NCI-H446 (cell line): ENCODE measurements at regions not wholly inside any gene's neighbourhood (a gene's known extent, or its start where the extent isn't known, plus 50 kb on each side); places are given as distances from the start of the nearest gene placed in this dataset.
"Not testable (repeated sequence)": the region's sequence is repeated elsewhere in the genome, so short reads cannot be mapped to it uniquely, and the experiment has no call there.

Experiments used
- DNase-seq, 2 experiments: peaks; one replicate each; lab custom pipeline; 2025; lab: John Stamatoyannopoulos, UW

DNA sequence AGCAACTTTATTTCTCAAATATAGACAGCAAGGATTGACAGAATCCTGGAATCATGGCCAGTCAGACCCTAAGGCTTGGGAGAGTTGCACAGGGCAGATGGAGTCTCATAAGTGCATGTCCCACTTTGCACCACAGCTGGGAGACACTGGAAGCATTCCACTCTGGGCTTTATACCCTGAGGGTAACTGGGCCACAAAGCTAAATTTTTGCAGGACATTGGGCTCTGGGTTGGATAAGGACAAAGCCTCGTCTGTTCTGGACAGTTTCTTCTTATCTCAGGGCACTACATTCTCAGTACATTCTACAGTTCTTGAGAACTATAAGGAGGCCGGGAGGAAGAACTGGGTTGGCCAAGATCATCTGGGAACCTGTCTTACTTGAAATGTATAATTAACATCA, 158.3 kb upstream of the IGFBP3 start:
- DNase-seq: no peak

DNA sequence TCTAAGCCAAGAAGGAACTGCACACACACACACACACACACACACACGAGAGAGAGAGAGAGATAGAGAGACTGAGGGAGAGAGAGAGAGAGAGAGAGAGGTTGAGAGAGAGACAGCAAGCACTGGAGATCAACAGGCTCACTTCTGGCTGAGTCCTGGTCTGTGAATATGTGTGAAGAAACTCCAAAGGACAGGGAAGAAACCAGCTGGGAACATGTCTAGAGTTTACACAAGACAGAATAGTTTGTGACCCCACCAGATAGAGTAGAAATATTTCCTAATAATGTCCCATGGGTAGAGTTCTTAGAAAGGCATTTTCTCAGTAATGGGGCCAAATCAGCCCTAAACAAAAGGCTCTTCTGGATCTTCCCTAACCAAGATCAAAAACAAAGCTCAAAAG, 155.5 kb upstream of the IGFBP3 start:
- no peak for DNase-seq

DNA sequence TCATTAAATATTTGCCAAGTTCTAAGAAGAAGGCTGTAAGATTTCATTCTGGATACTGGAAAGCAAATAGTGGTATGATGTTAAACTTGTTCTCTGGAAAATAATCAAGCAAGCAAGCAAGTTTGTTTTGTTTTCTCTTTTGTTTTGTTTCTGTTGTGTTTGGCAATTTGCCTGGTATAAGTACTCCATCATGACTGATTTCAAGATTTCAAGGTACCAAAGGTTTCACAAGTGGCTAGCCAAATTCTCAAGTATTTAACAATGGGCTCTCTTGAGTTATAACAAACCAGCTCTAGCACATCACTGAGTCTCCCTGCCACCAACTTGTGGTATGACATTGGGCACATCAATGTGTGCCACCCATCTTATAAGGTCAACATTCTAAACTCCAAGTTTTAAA, 151.7 kb upstream of the IGFBP3 start:
- no peak for DNase-seq

DNA sequence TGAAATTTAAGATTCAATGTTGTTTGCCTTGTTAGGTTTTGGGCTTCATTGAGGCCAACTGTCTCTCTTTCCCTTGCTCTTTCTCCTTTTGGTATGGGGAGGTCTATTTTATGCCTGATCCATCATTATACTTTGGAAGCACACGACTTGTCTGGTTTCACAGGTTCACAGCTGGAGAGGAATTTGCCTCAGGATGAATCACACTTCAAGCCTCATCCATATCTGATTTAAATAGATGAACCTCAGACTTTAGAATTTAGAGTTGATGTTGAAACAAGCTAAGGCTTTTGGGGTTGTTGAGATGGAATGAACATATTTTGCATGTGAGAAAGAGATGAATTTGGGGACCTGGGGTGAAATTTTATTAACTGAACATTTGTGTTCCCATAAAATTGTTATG, 150.5 kb upstream of the IGFBP3 start:
- DNase-seq: no peak

DNA sequence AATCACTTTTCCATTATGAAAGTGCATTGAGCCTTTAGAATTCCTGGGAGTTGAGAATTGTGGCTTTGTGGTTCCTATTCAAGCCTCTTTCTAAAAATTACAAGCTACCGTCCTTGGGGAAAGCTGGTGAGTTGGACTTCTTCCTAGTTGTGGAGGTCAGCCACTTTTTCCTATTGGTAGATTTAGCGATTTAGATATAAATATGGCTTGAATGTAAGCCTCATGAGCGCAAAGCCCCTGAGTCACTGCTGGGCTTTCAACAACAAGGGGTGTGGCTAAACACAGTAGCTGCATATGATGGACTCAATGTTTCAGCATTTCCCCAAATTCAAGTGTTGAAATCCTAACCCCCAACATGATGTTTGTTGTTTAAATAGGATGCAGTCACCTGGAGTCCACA, 150.0 kb upstream of the IGFBP3 start:
- DNase-seq: no peak

DNA sequence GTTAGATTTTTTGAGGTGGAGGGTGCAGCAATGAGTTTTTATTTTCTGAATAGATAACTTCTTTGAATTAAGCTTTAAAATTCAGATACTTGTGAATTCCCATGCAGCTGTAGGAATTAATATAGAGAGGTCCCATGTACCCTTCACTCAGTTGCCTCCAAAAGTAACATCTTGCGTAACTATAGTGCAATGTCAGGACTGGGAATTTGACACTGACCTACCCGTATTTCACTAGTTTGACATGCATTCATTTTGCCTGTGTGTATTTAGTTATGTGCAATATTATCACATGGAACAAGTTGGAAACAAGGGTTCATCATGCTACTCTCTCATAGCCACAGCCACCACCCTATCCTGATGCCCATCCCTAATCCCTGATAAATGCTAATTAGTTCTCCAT, 147.1 kb upstream of the IGFBP3 start:
- DNase-seq: no peak

DNA sequence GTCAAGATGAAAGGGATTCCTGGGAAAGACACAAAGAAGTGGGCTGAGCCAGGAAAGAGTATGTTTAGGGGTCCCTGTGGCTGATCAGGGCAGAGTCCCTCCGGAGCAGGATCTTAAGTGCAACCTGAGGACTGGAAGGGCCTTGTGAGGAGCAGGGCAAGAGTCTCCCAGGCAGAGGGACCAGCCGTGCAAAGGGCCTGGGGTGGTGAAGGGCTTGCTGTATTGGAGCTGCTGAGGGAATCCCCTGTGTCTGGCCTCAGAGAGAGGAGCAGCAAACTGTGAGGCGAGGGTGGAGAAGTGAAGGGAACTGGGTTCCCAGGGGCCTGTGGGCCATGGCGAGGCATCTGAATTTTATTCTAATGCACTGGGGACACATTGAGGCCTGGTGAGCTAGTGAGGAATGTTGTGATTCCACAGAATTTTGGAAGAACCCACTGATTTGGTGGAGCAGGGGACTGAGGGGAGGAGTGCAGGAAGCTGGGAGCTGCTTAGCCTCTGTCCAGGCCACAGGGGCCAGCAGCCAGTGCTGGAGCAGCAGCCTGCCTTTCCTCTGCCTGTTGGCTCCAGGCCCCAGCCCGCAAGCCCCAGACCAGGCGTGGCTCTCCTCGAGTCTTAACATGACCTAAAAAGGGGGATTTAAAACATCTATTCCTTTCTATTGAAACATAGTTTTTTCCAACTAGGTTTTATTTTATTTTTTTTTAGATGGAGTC, 138.4 kb upstream of the IGFBP3 start:
- DNase-seq: no peak

DNA sequence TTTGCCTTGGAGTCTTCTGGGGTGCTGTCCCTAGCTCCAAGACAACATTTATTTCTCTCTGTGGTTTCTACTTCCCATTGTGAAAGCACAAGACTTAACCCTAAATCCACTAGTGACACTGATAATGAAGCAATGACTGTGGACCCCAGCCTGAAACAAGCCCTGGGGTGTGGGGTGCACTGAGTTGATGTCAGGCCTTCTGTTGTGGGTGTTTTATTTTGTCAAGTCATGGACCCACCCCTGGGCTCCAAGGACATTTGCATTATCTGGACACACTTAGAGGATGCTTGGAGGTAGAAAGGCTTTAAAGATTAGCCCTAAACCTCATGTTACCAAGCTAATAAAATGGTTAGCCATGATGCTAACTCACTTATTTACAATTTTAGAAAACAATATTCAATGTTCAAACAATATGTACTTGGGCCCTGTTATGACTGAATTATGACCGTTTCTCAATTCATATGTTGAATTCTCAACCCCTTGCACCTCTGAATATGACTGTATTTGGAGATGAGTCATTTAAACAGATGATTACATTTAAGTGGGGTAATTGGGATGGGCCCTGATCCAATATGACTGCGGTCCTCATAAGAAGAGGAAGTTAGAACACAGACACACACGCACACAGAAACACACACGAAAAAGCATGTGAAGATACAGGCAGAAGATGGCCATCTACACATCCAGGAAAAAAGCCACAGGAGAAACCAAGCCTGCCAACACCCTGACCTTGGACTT, 137.2 kb upstream of the IGFBP3 start:
- DNase-seq: no peak

DNA sequence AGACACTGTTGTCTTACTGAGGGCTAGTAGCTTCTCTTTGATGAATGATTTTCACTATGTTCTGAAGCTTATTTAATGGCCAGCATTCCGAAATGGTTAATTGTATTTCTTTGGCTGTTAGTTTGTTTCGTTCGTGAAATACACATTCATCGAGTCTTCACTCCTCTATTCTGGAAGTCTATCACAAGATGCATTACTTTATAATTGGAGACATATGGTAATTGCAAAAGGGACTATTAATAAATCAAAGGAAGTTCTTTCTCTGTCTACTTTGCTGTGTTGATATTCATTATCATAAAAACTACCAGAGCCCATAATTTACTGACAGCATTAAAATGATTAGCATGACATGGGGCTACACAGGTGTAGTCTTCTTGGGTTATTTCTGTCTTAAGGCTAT, 133.8 kb upstream of the IGFBP3 start:
- DNase-seq: no peak

DNA sequence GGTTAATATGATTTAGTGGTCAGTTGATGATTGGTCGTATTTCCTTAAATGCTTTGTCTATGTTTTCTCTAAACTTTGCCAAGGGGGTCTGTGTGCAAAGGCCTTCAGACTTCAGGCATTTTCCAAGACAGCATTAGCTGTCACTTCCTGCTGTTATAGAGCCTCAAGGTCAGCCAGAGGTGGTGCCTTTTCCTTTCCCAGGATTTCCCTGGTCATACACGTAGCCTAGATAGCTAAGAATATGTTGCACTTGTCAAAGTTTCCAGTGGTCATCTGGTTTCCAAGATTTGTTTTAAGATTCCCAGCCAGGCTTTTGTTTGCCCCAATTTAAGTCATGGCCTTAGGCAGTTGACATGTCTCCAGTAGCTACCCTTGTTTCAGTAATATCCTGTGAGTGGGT, 133.2 kb upstream of the IGFBP3 start:
- DNase-seq: no peak

DNA sequence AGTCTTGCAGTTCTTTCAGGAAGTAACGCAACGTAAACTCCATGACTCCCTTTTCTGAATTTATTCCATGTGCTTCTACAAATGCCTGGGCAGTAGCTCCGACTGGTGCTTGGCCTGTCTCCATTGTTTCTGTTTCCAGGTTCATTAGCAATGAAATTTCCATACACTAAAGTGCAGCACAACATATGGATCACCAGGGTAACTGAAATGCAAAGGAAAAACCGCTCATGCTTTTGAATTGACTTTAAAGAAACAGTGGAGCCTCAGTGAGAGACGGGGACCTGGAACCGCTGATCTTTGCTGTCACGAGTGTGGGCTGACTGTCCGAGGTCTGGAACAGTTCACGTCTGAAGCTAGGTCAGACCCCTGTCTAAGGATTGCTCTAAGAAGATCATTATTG, 126.5 kb upstream of the IGFBP3 start:
- no peak for DNase-seq

DNA sequence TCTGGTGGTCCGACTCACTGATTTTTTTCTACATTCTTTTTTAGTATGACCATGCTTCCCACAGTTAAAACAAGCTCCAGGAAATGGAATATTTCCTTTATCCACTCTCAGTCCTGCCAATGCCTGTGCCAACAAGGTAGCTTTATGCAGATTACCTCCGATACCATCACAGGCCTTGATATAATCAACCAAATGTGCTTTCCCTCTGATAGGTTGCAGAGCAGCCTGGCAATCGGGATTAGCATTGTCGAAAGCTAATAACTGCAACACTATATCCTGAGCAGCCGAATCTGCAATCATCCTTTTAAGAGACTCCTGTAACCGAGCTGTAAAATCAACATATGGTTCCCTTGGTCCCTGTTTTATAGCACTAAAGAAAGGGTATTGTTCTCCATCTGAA, 122.3 kb upstream of the IGFBP3 start:
- DNase-seq: not testable (repeated sequence)

DNA sequence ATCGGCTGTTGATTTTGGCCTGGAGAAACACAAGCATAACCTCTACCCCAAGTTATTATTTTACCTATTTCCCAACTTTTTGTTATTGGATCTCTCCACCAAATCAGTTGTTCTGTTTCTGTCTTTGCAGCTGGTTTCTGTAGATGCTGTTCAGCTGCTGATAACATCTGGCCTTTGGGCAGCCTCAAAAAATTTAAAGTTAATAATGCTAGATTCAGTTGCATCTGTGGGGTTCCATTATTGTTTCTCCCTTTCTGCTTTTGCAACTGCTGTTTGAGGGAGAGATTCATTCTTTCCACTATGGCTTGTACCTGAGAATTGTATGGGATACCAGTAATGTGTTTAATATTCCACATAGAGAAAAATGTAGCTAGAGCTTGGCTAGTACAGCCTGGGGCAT, 118.7 kb upstream of the IGFBP3 start:
- not testable (repeated sequence) for DNase-seq

DNA sequence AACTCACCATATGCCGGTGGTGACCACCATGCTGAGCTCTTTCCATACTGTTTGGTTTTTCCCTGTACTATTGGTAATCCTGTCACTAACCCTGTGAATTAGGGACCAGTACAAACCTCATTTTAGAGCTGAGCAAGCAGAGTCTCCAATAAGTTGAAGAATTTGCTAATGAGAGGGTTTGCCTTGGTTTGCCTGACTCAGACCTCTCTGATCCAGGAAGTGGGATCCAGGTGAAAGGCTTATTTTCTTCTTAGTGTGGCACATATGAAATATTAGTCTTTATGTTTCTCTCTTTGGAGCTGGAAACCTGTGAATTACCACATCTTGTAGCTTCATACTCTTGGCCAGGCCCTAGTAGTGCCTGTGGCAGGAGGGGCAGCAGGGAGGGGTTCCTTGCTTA, 114.1 kb upstream of the IGFBP3 start:
- no peak for DNase-seq

DNA sequence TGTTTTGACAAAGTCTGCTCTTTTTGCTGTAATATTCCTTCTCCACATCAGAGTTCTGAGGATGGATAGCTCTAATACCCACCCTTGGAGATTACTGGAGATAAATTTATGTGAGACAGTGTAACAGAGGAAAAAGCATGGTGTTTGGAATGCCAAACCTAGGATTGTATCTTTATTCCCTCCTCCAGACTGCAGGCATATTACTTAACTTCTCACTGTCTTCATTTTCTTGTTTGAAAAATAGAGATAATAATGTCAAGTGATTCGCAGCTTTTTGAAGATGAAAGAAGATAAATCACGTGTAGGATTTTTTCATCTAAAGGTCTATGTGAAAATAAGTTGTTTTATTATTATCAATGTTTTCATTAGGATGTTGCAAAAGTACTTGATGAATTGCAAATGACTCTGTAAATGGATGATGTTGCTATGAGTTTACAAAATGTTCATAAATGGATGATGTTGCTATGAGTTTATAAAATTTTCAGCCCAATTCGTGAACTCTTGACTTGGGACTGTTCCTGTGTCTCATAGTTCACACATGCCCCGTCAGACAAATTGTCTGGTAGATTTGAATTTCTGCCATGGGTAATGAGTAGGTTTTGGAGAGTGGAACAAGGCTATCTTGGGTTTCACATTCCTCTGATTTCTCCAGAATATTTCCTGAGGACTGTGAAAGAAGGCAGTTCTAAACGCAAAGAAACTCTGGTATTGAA, 113.1 kb upstream of the IGFBP3 start:
- DNase-seq: no peak

DNA sequence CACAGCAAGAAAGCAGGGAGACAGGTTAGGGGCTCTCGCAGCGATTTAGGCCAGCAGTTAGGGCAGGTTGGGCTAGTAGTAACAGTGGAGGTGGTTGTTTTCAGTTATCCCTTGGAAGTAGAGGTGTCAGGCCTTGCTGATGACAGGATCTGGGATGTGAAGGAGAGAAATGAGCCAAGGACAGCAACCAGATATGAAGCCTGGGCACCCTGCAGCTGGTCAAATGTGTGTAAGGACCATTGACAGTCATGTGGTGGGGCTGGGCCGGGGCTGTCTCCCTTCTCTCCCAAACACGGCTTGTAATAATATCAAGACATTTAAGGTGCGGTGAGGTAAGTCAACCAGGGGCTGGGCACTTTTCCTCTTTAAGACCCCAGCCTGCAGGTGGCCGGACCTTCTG, 112.5 kb upstream of the IGFBP3 start:
- DNase-seq: no peak

DNA sequence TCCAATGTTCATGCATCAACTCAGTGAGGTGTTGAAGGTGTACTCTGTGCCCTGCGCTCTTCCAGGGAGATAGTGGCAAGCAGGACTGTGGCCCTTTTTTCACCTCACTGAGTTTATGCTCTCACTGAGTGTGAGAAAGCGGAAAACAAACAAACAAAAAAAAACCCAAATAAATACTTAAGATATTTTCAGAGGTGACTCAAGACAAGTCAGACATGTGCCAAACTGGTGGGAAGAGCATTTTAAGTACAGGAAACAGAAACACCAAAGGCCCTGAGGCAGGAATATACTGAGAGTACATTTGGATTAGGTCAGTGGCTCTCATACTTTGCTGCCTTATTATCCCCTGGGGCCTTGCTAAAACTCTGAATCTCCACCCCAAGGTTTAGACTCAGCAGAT, 111.9 kb upstream of the IGFBP3 start:
- DNase-seq: no peak

DNA sequence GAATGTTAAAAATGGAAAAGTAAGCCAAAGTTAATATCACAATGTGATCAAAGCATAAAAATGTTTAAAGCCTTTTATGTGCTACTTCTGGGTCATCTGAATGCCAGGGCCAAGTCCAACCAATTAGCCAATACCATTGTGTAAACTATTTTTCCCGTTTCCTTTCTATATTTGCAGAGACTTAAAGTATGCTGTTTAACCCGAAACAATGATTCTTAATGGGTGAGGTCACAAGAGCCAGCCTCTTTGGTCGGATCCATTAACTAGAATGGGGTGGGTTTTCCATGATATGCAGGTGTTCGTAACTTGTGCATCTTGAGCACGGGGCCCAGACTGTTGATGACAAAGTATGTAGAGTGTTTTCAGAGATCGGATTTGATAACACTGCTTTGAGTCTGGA, 111.3 kb upstream of the IGFBP3 start:
- DNase-seq: no peak

DNA sequence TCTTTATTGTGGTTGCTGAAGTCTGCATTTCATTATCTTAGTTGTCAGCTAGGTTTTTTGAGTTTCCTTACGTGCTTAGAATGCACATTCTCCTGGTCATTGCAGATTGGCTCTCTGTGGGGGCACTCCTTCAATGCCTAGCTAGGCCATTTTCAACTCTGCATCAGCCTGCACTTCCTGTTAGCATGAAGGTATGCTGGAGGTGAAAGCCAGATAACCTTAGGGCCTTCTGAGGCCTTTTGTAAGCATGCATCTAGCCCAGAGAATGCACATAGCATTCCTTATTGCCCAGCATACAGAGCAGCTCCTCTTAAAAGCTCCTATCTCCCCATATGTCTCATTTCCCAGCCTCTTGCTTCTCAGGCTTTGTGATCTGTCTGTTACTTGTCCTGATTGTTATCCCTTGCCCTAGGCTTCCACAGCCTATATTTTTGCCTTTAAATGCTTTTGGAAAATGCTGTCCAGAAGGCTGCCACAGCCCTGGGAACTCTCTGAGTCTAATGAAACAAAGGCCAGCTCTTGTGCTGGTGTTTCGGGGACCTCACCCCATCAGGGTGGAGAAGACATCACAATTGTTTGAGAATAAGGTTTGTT, 108.1 kb upstream of the IGFBP3 start:
- DNase-seq: no peak

DNA sequence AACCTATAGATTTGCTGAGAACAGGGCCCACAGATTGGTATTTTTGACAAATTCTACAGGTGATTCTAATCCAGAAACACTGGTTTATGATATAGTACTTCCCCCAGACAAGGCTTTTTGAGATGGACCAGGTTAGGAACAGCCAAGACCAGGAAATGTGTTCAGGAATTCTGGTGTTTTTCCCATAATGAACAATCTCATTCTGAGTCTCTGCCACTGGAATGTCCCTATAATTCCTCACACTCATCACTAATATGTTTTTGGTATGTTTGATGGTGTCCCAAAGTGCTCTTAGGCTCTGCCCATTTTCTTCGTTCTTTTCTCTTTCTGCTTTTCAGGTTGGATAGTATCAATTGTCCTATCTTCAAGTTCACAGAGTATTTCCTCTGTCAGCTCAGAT, 107.2 kb upstream of the IGFBP3 start:
- DNase-seq: no peak

DNA sequence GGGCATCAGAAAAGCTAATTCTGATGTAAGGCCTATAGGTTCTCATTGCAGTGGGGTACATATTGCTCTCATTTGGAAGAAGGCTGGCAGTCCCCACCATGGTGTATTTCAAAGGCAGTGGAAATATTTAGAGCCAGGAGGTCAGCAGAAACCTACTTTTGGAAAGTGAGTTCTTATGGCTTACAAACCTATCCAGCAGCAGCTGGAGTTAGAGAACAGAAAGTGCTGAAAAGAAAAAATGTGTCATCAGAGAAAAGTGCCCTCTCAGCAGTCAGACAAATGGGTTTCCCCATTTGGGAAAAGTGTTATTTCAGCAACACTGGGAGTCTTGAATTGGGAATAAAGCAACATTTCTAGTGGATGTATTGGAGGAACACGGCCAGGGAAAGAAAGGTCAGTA, 105.7 kb upstream of the IGFBP3 start:
- no peak for DNase-seq

DNA sequence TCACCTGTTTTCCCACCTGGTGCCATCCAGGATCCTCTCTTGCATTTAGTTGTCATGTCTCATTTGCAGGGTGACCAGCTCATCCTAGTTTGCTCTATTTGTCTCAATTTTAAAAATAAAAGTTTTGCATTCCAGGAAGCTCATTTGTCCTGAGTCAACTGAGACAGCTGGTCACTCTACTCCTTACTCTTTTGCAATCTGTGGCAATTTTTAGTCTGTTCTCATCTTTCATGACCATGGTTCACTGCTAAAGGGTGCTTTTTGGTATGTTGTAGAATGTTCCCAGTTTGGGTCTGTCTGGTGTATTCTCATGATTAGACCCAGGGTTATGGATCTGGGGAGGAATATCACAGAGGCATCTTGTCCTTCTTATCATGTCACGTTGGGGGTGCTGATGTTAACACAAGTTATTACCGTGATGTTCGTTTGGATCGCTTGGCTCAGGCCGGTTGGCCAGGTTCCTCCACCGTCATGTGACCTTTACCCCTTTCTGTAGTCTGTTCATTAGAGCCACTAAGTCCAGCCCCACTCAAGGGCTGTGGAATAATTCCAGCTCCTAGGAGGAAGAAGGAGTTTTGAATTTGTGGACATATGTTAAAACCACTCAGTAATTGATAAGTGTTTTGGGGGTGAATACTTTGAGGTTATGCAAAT, 103.3 kb upstream of the IGFBP3 start:
- DNase-seq: no peak
